GM23338 (cell line): ENCODE measurements at regions not wholly inside any gene's neighbourhood (a gene's known extent, or its start where the extent isn't known, plus 50 kb on each side); places are given as distances from the start of the nearest gene placed in this dataset.

ENCODE experiments used
- ATAC-seq: fragments of 200-7000 bp; cut with Tn5 transposase; 3 replicates; pipeline ENCODE4 v1.9.1; 2020
- DNase-seq: peaks from one replicate; pipeline ENCODE4 v3.0.0-alpha.2; 2015; ENCODE audit warnings: low spot score
- H2AFZ ChIP-seq: fragments of 200-600 bp; sonication (generic); 2 replicates; pipeline ENCODE4 v1.8.0; 2016; ENCODE audit warnings: antibody characterized with exemption, mild to moderate bottlenecking, moderate library complexity
- H3F3A ChIP-seq: fragments of 200-600 bp; sonication (generic); replicated peaks from 2 replicates; pipeline ENCODE4 v1.8.0; 2017; ENCODE audit warnings: antibody characterized with exemption, mixed run types, low read depth
- H3K27ac ChIP-seq: fragments of 200-600 bp; sonication (generic); 2 replicates; pipeline ENCODE4 v1.6.1; 2016; ENCODE audit warnings: low read depth
- H3K27me3 ChIP-seq: fragments of 200-600 bp; sonication (generic); 2 replicates; pipeline ENCODE4 v1.8.0; 2016; ENCODE audit warnings: mild to moderate bottlenecking, mixed run types, moderate library complexity; ENCODE audit not compliant: insufficient read depth
- H3K36me3 ChIP-seq: fragments of 200-600 bp; sonication (generic); 2 replicates; pipeline ENCODE4 v1.8.0; 2016; ENCODE audit warnings: mild to moderate bottlenecking; ENCODE audit not compliant: insufficient read depth
- H3K4me1 ChIP-seq: fragments of 200-600 bp; sonication (generic); 2 replicates; pipeline ENCODE4 v1.8.0; 2016; ENCODE audit warnings: mild to moderate bottlenecking, moderate library complexity; ENCODE audit not compliant: insufficient read depth
- H3K4me2 ChIP-seq: fragments of 200-600 bp; sonication (generic); 2 replicates; pipeline ENCODE4 v1.7.1; 2017; ENCODE audit warnings: mixed run types
- H3K4me3 ChIP-seq: fragments of 200-600 bp; sonication (generic); 2 replicates; pipeline ENCODE4 v1.6.1; 2016; ENCODE audit warnings: mixed run types
- H3K79me2 ChIP-seq: fragments of 200-600 bp; sonication (generic); replicated peaks from 2 replicates; pipeline ENCODE4 v1.8.0; 2017; ENCODE audit warnings: mild to moderate bottlenecking; ENCODE audit not compliant: insufficient read depth
- H3K9me2 ChIP-seq: fragments of 200-600 bp; sonication (generic); 2 replicates; pipeline ENCODE4 v1.8.0; 2017; ENCODE audit not compliant: insufficient read depth
- H4K20me1 ChIP-seq: fragments of 200-600 bp; sonication (generic); replicated peaks from 2 replicates; pipeline ENCODE4 v1.8.0; 2017; ENCODE audit warnings: mild to moderate bottlenecking; ENCODE audit not compliant: insufficient read depth
- H3K27ac Mint-ChIP-seq: 2 replicates; pipeline ENCODE4 v1.8.0; 2020; ENCODE audit warnings: inconsistent platforms, mild to moderate bottlenecking, moderate library complexity, mixed read lengths
- H3K27me3 Mint-ChIP-seq: 3 replicates; pipeline ENCODE4 v1.8.0; 2022; ENCODE audit warnings: low read depth, mild to moderate bottlenecking, moderate library complexity, mixed read lengths, inconsistent platforms; ENCODE audit not compliant: insufficient read depth, poor library complexity
- H3K36me3 Mint-ChIP-seq: 3 replicates; pipeline ENCODE4 v1.8.0; 2021; ENCODE audit warnings: low read depth, mild to moderate bottlenecking, inconsistent platforms, moderate library complexity, mixed read lengths
- H3K4me1 Mint-ChIP-seq: 3 replicates; pipeline ENCODE4 v1.8.0; 2020; ENCODE audit warnings: mild to moderate bottlenecking, inconsistent platforms, mixed read lengths
- H3K4me3 Mint-ChIP-seq: 3 replicates; pipeline ENCODE4 v1.8.0; 2021; ENCODE audit warnings: moderate library complexity, mild to moderate bottlenecking, inconsistent platforms, mixed read lengths
- H3K9me3 Mint-ChIP-seq: 3 replicates; pipeline ENCODE4 v1.8.0; 2020; ENCODE audit warnings: moderate library complexity, mild to moderate bottlenecking, inconsistent platforms, mixed read lengths
- CREB1 ChIP-seq: fragments of 250-450 bp; sonication (Bioruptor Pico); IDR thresholded peaks from 2 replicates; pipeline ENCODE4 v1.5.0; 2020; ENCODE audit warnings: low read depth, mild to moderate bottlenecking, moderate library complexity
- JUNB ChIP-seq: IDR thresholded peaks from one replicate; pipeline ENCODE4 v1.6.1; 2016; ENCODE audit warnings: antibody characterized with exemption; ENCODE audit not compliant: unreplicated experiment
- POLR2AphosphoS5 ChIP-seq: IDR thresholded peaks from 2 replicates; pipeline ENCODE4 v1.6.1; 2016; ENCODE audit warnings: antibody characterized with exemption, low read depth
- STAT1 ChIP-seq: IDR thresholded peaks from one replicate; pipeline ENCODE4 v1.6.1; 2016; ENCODE audit warnings: antibody characterized with exemption; ENCODE audit not compliant: unreplicated experiment
- ZNF114 ChIP-seq: fragments of 250-450 bp; sonication (Bioruptor Pico); IDR thresholded peaks from 2 replicates; pipeline ENCODE4 v1.5.0; 2020; ENCODE audit warnings: mild to moderate bottlenecking, moderate library complexity
- TF ChIP-seq, protein P1 (sequence below): fragments of 250-450 bp; sonication (Bioruptor Pico); IDR thresholded peaks from 2 replicates; pipeline ENCODE4 v1.5.0; 2020; ENCODE audit warnings: mild to moderate bottlenecking, moderate library complexity
- TF ChIP-seq, protein P2 (sequence below), 2 experiments: fragments of 200-600 bp in 1 of 2; sonication (generic) in 1 of 2; conservative IDR thresholded peaks; 2 replicates each; pipeline versions ENCODE4 v1.5.1 to v1.6.1; 2016 to 2017; ENCODE audit warnings: antibody characterized with exemption in 2 of 2, low read depth in 2 of 2, mild to moderate bottlenecking in 2 of 2, moderate library complexity in 1 of 2
- TF ChIP-seq, protein P3 (sequence below): IDR thresholded peaks from one replicate; pipeline ENCODE4 v1.6.1; 2018; ENCODE audit warnings: antibody characterized with exemption; ENCODE audit not compliant: unreplicated experiment

DNA sequence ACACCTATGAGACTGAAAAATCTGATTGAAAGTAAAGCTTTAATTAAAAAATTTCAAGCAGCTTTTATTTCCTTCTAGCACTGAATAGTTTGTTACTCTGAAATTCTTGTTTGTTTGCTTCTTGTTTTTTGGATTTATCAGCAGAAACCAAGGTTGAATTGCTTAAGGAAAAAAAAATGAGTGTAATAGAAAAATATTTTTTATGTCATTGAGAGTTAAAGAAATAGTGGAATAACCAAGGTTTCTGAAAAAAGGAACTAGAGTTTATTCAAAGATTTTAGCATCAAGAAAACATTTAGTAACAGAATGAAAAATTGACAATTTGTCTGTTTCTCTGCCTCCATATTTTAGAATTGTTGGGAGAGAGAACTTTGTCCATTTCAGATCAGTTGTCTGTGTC lies 1852.2 kb downstream of the PCDH7 start:
- no peak for ATAC-seq
- peaks cover 3% of the 10 kb centered on the region; the same call in 2 of the 3 replicates for H3K4me1 Mint-ChIP-seq

More for the DNA sequence above, 1852.2 kb downstream of the PCDH7 start:
- Histone ChIP-seq H3K4me1 (no peaks in the 10 kb centered on the region), H3K36me3 (no peaks in the 10 kb centered on the region), H3F3A (no peaks in the 10 kb centered on the region), H3K79me2 (no peaks in the 10 kb centered on the region), H3K4me2 (no peak overlapping the region), H3K27me3 (no peaks in the 10 kb centered on the region), H4K20me1 (no peaks in the 10 kb centered on the region), H3K9me2 (no peaks in the 10 kb centered on the region), H3K27ac (no peak overlapping the region), H3K4me3 (no peak overlapping the region), H2AFZ (peak overlapping the region; percentile 44; the same call in 1 of the 2 replicates)
- DNase-seq = no peak
- Mint-ChIP-seq H3K36me3 (no peaks in the 10 kb centered on the region), H3K4me3 (no peak overlapping the region), H3K9me3 (no peaks in the 10 kb centered on the region), H3K27ac (no peak overlapping the region), H3K27me3 (peaks cover 5% of the 10 kb centered on the region)
- TF ChIP-seq, protein P1, sequence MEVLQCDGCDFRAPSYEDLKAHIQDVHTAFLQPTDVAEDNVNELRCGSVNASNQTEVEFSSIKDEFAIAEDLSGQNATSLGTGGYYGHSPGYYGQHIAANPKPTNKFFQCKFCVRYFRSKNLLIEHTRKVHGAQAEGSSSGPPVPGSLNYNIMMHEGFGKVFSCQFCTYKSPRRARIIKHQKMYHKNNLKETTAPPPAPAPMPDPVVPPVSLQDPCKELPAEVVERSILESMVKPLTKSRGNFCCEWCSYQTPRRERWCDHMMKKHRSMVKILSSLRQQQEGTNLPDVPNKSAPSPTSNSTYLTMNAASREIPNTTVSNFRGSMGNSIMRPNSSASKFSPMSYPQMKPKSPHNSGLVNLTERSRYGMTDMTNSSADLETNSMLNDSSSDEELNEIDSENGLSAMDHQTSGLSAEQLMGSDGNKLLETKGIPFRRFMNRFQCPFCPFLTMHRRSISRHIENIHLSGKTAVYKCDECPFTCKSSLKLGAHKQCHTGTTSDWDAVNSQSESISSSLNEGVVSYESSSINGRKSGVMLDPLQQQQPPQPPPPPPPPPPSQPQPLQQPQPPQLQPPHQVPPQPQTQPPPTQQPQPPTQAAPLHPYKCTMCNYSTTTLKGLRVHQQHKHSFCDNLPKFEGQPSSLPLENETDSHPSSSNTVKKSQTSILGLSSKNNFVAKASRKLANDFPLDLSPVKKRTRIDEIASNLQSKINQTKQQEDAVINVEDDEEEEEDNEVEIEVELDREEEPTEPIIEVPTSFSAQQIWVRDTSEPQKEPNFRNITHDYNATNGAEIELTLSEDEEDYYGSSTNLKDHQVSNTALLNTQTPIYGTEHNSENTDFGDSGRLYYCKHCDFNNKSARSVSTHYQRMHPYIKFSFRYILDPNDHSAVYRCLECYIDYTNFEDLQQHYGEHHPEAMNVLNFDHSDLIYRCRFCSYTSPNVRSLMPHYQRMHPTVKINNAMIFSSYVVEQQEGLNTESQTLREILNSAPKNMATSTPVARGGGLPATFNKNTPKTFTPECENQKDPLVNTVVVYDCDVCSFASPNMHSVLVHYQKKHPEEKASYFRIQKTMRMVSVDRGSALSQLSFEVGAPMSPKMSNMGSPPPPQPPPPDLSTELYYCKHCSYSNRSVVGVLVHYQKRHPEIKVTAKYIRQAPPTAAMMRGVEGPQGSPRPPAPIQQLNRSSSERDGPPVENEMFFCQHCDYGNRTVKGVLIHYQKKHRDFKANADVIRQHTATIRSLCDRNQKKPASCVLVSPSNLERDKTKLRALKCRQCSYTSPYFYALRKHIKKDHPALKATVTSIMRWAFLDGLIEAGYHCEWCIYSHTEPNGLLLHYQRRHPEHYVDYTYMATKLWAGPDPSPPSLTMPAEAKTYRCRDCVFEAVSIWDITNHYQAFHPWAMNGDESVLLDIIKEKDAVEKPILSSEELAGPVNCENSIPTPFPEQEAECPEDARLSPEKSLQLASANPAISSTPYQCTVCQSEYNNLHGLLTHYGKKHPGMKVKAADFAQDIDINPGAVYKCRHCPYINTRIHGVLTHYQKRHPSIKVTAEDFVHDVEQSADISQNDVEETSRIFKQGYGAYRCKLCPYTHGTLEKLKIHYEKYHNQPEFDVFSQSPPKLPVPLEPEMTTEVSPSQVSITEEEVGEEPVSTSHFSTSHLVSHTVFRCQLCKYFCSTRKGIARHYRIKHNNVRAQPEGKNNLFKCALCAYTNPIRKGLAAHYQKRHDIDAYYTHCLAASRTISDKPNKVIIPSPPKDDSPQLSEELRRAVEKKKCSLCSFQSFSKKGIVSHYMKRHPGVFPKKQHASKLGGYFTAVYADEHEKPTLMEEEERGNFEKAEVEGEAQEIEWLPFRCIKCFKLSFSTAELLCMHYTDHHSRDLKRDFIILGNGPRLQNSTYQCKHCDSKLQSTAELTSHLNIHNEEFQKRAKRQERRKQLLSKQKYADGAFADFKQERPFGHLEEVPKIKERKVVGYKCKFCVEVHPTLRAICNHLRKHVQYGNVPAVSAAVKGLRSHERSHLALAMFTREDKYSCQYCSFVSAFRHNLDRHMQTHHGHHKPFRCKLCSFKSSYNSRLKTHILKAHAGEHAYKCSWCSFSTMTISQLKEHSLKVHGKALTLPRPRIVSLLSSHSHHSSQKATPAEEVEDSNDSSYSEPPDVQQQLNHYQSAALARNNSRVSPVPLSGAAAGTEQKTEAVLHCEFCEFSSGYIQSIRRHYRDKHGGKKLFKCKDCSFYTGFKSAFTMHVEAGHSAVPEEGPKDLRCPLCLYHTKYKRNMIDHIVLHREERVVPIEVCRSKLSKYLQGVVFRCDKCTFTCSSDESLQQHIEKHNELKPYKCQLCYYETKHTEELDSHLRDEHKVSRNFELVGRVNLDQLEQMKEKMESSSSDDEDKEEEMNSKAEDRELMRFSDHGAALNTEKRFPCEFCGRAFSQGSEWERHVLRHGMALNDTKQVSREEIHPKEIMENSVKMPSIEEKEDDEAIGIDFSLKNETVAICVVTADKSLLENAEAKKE (CRISPR knock-in tag) = no peak
- TF ChIP-seq JUNB = no peak
- TF ChIP-seq POLR2AphosphoS5 = no peak
- no peak for TF ChIP-seq STAT1
- TF ChIP-seq, protein P2, sequence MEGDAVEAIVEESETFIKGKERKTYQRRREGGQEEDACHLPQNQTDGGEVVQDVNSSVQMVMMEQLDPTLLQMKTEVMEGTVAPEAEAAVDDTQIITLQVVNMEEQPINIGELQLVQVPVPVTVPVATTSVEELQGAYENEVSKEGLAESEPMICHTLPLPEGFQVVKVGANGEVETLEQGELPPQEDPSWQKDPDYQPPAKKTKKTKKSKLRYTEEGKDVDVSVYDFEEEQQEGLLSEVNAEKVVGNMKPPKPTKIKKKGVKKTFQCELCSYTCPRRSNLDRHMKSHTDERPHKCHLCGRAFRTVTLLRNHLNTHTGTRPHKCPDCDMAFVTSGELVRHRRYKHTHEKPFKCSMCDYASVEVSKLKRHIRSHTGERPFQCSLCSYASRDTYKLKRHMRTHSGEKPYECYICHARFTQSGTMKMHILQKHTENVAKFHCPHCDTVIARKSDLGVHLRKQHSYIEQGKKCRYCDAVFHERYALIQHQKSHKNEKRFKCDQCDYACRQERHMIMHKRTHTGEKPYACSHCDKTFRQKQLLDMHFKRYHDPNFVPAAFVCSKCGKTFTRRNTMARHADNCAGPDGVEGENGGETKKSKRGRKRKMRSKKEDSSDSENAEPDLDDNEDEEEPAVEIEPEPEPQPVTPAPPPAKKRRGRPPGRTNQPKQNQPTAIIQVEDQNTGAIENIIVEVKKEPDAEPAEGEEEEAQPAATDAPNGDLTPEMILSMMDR (conservative IDR thresholded peaks at IDR 0.05; ENCODE audit: low read depth in 2 of 2) = no peak
- TF ChIP-seq, protein P3, sequence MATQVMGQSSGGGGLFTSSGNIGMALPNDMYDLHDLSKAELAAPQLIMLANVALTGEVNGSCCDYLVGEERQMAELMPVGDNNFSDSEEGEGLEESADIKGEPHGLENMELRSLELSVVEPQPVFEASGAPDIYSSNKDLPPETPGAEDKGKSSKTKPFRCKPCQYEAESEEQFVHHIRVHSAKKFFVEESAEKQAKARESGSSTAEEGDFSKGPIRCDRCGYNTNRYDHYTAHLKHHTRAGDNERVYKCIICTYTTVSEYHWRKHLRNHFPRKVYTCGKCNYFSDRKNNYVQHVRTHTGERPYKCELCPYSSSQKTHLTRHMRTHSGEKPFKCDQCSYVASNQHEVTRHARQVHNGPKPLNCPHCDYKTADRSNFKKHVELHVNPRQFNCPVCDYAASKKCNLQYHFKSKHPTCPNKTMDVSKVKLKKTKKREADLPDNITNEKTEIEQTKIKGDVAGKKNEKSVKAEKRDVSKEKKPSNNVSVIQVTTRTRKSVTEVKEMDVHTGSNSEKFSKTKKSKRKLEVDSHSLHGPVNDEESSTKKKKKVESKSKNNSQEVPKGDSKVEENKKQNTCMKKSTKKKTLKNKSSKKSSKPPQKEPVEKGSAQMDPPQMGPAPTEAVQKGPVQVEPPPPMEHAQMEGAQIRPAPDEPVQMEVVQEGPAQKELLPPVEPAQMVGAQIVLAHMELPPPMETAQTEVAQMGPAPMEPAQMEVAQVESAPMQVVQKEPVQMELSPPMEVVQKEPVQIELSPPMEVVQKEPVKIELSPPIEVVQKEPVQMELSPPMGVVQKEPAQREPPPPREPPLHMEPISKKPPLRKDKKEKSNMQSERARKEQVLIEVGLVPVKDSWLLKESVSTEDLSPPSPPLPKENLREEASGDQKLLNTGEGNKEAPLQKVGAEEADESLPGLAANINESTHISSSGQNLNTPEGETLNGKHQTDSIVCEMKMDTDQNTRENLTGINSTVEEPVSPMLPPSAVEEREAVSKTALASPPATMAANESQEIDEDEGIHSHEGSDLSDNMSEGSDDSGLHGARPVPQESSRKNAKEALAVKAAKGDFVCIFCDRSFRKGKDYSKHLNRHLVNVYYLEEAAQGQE = no peak
- TF ChIP-seq ZNF114 (CRISPR knock-in tag) = no peak
- TF ChIP-seq CREB1 (CRISPR knock-in tag) = no peak
